ENCODE measurements at regions not wholly inside any gene's neighbourhood (a gene's known extent, or its start where the extent isn't known, plus 50 kb on each side); places are given as distances from the start of the nearest gene placed in this dataset.
A peak's percentile ranks its signal among the peaks of the same experiment; 100 is the strongest.

DNA sequence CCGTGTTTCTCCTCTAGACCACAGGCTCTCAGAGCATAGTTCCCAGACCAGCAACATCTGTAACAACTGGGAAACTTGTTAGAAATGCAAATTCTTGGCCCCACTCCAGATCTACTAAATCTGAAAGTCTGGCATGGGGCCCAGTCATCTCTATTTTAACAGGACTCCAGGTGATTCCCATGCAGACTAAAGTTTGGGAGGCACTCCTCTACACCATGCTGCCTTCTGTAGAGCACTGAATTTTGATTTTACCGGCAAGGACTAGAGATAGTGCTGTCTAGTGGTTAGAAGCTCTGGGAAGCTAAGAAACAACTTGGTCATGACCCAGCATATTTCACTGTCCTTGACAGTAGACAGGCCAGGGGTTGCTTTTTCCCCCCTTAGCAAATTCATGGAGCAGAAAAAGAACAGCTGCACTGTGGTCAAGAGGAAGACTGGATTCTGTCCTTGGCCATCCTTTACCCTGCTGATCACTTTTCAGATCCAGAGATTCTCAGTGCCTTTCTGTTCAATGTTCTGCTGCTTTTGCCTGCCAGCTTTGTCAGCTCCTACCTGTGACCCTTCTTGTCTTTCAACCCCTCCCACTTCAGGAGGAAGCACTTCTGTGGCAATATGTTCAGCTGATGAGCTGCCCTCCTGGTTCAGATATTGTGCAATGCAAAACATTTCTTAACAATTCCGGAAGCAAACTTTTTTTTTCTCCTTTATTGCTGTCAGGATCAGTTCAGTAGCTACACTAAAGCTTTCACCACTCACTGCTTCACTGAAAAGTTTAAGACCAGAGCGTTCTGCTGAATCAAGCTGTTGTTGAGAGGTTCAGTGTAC lies 133.8 kb upstream of the NUDT4 start:
- DNase-seq (ENCODE audit: low read depth), result peak; percentile 59

DNA sequence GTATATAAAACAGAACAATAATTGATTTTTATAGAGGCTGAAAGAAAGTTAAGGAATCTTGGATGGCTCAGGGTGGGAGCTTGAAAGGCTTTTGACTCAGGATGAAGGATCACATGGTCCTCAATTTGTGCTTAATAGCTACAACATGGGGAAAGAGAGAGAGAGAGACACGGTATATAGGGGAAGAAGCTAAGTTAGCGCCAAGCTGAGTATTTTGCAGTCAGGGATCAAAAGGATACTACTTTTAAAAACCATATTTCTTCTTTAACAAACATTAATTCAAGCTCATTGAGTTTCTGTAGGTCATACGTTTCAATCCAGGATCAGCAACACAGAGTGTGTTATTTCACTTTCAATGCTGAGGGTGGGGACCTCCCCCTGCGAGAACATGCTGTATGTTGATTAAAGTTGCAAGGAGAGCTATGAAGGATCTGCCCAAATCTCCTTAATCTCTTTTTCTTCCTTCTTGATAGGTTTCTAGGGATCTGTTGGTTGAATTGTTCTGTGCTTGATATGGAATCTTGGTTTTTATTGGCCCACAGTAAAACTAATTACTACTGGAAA lies 133.1 kb upstream of the NUDT4 start:
- no peak for DNase-seq (ENCODE audit: low read depth)

DNA sequence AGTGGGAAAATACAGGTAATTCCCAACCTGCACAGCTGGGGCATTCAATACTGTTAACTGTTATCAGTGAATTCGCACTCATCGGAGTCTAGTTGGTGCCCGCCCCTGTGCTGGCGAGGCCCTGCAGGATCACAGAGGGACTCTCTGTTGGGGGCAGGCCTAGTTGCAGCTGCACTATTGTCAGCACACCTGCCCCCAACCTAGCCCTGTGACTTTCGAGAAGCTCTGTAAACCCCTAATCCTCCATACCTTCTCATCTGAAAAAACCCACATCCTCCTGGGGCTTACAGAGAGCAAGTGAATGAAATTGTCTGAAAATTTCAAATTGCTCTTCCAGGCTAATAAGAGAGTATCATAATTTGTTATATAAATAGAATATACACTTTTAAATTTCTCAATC lies 132.2 kb upstream of the NUDT4 start:
- no peak for DNase-seq (ENCODE audit: low read depth)

DNA sequence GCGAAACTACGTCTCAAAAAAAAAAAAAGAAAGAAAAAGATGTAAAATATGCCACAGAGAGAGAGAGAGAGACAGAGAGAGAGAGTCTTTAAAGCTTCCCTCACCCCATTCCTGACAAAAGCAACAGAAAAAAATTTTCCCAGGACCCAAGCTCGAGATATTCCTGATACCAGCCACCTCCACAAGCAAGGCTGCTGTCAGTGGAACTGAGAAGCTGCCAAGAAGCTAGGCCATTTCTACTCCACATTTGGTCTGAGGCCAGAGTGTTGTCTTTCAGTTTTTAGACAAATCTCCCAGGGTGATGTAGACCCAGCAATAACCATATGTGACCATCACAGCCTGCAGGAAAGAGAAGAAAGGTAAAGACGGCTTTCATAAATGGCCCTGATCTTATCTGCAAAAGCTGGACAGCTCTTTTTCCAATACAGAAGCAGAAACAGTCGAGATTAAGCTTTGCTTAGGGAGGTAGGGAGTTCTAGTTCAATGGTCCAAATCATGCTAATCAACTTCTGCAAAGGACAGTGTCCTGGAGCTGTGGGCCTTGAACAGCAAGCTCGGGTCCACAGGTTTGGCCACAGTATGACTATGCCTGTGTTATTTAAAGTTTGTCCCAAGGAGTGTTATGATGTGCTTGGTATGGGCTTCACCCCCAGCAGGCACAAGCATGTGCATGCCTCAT lies 130.3 kb upstream of the NUDT4 start:
- DNase-seq (ENCODE audit: low read depth), result no peak

DNA sequence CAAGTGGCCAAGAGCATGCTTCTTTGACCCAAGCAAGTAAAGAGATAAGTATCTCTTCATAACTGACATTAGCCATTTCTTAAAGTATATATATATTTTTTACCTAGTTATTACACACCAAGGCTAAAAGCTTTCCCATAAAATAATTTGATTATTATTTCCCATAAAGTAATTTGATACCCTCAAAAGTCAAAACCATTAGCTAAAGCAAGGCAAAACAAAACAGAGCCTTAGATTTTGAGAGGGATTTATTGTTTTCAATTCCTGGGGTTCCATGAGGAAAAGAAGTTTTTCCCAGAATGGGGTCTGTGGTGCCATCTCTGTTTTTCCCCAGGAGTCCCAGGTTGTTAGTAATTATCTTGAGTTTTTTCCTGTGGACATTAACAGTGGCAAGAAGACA lies 125.5 kb upstream of the NUDT4 start:
- DNase-seq (ENCODE audit: low read depth), result no peak

DNA sequence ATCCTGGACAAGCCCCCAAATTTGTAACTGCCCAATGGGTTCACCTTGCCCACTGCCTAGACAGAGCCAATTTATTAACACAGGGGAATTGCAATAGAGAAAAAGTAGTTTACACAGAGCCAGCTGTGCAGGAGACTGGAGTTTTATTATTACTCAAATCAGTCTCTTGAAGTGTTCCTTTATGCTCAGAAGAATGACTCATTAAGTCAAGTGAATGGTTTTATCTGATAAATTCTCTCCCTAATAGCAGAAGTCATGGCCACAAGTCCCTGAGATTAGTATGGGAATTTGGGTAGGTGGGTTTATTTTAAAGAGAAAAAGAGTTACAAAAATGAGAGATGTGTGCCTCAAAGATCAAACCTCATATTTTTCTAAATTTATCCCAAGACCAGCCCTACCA lies 122.8 kb upstream of the NUDT4 start:
- DNase-seq (ENCODE audit: low read depth), result no peak

DNA sequence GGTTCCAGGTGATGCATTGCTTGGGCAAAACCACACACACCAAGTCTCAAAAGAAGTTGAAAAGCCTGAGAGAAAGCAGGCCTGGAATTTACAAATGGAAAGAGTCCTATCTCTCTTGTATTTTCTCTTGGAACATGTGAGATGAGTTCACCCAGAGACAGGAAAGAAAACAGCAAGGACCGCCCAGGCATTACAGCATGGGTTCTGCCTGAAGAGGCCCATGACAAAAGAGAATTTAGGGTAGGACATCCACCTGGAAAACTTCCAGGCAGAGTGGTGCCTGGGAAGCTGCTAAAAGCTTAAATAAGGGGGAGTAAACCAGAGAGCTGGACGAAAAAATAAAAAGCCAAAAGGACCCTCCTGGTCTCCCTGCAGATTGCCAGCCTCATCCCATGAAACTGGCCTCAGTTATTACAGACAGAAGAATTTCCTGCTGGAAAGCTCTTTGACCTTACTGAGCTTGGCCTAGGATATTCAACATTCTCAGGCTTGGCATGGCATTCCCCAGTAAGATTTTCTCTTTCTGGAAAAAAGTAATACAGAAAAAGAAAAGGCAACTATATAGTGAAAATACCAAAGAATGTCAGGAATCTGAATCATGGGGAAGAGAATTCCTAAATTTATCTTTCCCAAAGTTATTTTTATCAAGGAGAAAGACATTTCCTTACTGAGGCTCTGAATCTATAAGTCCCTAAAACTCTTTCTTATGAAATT lies 121.3 kb upstream of the NUDT4 start:
- DNase-seq (ENCODE audit: low read depth), result no peak

DNA sequence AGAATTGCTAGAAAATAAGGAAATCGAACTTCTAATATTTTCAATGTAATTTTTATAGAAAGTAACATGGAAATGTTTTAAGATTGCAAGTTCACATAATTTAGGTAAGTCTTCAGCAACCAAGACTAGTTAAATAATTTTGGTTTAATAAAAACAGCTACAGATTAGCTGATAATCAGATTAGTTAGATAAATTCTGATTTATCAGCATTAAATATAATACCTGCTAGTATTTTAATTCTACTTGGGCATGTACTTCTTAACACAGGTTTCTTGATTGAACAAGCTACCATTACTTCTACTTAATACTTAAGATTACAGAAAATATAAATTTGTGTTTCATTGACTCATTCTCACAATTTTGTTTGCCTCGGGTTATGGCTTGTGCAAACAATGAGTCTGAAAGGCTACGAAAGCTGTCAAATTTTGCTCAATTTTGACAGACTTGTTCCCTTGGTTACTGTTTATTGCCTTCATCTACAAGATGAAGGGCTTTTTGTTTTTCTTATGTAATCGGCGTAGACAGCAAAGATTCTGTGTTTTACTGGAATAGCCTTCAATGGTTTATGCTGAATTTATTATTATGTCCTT lies 116.1 kb upstream of the NUDT4 start:
- no peak for DNase-seq (ENCODE audit: low read depth)

DNA sequence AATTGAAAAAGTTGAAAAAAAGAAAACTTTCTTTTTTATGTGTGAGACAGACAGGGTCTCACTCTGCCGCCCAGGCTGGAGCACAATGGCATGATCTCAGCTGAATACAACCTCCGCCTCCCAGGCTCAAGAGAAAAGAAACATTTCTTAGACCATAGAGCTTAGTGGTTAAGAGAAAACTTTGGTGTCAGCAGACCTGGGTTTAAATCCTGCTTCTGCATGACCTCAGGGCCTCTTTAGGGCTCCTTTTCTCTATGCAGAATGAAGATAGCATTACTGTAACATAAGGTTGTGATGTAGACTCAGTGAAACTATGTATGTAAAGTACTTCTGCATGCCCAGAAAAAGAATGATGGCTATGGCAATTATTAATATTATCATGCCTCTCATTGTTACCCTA lies 104.7 kb upstream of the NUDT4 start:
- no peak for DNase-seq (ENCODE audit: low read depth)

DNA sequence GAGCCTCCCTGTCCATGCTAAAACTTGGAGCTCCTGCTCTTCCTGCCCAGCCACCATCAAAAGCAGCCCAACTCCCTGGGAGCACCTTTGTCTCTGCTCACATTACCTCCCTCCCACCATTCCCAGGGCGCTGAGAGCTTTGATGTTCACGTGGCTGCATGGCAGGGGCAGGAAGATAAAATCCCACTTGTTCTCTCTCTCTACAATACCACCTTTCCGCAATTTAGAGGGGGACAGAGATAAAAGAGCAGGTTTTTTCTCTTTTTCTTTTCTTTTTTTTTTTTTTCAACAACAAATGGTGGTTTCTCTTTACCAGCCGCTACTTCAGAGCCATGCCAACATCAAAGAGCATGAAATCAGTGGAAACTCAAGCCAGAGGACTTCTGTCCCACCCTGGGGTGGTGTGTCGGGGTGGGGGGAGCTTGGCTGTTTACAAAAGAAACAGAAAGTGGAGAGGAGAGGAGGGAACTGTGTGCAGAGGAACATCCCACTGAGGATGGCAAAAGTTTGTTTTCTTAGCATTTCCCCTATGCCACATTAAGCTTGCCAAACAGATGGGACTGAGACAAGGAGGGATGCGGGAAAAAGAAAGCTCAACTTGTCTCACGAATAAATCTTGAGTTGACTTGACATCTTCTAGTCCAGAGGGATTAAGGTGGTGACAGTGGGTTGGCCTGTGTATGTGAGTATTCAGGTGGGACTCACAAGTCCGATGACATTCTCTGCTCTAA lies 103.7 kb upstream of the NUDT4 start:
- no peak for DNase-seq (ENCODE audit: low read depth)

DNA sequence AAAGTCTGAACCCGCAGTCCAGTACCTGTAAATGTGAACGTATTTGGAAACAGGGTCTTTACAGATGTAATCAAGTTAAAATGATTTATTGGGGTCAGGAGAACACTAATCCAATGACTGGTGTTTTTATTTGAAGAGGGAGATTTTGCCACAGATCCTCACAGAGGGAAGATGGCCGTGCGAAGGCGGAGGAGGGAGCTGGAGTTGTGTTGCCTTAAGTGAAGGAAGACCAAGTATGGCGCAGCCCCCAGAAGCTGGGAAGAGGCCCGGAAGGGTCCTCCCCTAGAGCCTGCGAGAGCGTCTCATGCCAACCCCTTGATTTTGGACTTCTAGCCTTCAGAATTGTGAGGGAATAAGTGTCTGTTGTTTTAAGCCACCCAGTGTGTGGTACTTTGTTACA lies 102.8 kb upstream of the NUDT4 start:
- DNase-seq (ENCODE audit: low read depth), result no peak

DNA sequence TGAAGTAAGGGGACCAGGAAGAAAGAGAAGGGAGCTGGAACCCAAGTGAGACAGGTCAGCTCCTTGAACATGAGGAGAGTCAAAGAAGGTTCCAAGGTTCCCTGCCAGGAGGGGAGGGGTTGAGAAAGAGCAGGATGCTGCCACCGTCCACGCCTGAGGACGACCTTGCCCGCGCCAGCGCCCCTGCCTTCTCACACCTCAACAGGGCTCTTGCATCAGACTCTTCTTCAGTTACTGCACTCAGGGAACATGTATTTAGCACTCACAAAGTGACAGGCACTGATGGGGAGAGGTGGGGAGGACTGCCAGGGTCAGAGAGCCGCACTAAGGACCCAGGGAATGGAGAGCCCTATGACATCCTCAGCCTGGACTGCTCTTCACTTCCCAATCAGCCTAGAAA lies 102.1 kb upstream of the NUDT4 start:
- DNase-seq (ENCODE audit: low read depth), result no peak

DNA sequence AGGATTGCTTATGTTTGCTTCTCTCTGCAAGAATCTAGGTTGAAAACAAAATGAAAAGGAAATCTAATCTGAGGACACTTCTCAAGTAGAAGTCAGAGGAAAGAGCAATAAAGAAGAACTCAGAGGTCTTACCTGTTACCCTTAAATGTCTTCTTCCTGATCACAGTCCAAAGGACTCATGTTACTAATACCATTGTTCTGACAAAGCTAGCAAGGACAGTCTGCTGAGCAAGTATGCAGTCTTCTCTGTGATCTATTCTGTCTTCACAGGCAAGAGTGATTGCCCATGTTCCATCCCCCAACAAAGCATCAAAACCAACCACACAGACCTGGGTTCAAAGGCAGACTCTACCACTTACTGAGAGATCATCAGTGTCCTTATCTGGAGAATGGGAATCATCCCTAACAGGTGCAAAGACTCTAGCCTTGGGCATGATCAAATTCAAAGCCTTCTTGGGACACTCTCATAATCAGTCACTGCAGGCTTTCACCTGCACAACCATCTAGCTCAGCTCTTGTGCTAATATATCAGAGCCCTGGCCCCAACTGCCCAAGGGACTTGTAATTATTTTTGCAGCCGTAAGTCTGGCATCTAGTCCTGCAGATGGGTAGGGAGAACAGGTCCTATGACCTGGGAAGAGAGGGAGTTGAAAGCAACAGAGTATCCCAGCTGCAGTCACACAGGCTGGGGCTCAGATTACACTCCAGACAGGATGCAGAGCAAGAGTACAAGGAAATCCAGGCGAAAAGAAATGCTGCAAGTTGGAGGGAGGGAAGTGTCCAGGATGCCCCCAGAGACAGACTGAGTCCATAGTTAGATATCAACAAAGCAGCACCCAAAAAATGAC lies 97.9 kb upstream of the NUDT4 start:
- DNase-seq (ENCODE audit: low read depth), result no peak

DNA sequence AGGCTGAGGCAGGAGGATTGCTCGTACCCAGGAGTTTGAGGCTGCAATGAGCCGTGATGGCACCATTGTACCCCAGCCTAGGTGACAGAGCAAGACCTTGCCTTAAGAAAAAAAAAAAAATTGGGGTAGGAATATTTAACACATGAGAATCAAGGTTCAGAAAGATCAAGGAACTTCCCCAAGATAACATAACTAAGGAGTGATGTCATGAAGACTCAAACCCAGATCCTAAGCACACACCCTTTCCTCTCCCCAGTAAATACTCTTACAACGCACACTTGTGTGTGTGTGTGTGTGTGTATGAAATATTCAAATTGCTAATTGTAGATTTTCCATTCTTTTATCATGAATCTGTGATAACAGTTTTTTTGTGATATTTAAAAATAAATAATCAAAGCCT lies 90.6 kb upstream of the NUDT4 start:
- DNase-seq (ENCODE audit: low read depth), result no peak

DNA sequence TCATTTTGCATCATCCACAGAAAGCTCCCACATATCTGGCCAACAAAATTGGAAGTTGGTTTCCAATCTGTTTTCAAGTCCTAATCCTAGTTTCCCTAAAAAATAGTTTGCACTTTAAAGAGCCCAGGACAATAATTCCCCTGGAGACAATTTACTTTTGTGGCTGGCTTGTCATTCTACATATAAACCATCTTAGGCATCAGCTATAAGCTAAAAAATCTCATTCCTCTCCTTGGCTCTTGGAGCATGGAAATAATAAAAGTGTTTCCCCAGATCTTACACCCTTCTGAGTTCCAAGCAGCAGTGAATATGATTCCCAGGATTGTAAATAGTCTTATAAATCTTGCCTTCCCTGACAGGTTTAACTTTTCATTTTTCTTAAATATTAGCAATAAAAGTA lies 89.1 kb upstream of the NUDT4 start:
- no peak for DNase-seq (ENCODE audit: low read depth)

DNA sequence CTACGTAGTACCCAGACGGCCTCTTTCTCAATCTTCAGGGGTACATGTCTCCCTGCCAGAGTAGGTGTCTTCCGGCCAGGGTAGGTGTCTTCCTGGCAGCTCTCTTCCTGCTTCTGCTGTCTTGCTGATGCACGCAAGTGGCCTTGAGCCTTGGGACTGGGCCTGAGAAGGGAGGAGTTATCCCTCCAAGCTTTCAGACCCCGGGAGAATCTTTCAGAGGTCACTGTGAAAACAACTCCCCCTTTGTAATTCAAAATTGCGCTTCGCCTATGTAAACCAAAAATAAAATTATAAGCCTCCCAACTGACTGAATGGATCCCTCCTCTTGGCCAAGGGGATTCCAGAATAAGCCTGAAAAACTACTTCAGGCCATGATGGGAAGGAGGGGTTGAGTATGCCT lies 87.3 kb upstream of the NUDT4 start:
- DNase-seq (ENCODE audit: low read depth), result no peak

DNA sequence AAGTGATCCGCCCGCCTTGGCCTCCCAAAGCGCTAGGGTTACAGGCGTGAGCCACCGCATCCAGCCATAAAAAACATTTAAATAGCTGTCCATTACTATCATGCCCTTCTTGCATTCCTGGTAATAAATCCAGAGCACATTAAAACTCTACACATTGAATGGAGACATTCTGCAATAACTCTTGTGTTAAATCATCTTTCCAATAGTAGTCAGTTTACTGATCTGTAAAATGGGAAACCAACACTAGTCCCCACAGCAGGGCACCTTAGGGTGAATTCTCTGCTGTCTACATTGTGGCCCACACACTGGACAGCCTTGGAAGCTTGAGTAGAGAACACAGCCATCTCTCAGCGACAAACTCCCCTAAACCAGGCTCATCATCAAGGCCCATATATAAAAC lies 85.5 kb upstream of the NUDT4 start:
- no peak for DNase-seq (ENCODE audit: low read depth)

DNA sequence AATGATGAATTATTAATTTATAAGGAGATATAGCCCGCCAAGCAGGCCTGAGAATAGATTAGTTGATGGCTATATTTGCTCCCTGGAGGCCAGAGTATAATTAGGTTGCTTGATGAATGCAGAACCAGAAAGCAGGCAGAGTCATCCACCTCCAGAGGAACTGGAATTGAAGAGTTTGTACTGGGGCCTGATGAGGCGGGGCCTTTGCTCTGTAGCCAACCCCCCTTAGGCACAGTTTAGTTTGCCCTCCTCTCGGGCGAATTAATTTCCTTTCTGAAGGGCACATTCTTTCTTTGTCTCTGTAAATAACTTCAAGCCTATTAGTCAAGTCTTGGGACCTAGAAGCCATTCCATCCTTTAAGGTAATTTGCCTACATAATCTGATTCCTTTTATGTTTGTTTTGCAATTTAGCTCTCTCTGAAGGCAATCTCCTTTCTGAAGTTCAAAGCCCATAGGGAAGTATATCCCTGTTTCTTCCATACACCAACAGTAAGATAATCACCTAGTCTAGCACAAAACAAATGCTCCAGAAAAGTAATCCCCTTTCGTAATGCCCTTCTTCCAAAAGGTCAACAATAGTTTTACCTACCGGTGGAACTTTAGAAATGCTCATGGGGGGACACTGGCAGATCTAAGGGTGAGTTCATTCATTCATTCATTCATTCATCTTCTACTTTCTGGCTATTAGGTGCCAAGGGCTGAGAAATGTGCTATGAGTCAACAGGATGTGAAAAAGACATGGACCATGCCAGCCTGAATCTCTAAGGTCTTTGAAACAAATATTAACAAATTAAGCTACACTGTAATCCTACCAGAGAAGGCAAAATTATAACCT lies 84.8 kb upstream of the NUDT4 start:
- no peak for DNase-seq (ENCODE audit: low read depth)

DNA sequence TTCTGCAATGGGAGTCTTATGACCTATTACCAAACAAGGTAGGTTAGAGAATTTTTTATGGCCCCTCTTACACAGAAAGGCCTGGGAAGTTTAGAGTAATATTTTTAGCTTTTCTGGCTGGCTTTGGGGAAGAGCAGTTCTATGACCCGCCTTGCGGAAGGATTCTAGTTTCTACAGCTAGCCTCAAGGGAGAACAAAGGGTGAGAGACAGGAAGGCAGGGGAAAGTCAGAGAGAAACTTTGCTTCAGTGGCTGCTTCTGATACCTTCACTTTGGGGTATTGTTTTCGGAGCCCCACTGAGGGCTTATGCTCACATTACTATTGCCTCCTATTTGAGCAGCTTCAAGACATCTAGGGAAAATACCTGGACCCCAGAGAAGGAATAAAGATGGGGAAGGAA lies 80.7 kb upstream of the NUDT4 start:
- DNase-seq (ENCODE audit: low read depth), result no peak

DNA sequence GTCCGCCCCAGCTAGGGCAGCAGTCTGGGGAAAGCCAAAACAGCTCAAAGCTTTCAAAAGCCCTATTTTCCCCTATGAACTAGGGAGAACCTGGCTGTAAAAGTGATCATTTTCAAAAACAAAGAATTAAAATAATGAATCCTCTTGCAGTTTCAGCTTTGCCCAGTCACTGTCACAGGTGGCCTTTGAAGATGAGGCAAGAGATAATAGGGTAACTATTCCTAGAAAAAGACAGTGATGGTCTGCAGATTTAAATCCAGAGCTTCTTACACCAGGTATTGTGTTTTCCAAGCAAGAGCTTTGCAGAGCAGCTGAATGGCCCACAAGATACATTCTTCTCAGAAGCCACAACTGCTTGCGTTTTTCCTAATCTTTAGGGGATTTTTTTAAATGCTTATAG lies 80.2 kb upstream of the NUDT4 start:
- DNase-seq (ENCODE audit: low read depth), result no peak
